GM12891 (cell line): ENCODE measurements at regions not wholly inside any gene's neighbourhood (a gene's known extent, or its start where the extent isn't known, plus 50 kb on each side); places are given as distances from the start of the nearest gene placed in this dataset.

Source experiments
- POLR2A ChIP-seq: IDR thresholded peaks from 2 replicates; pipeline ENCODE4 v1.6.1; 2011; ENCODE audit warnings: low read depth, low read length, control low read depth
- TAF1 ChIP-seq: IDR thresholded peaks from 2 replicates; pipeline ENCODE4 v1.6.1; 2011; ENCODE audit warnings: low read depth, low read length, control low read depth

- no peak for TF ChIP-seq POLR2A
- TF ChIP-seq TAF1, result no peak
Measured at GRCh38 chr12:126999352-126999751, 1267.6 kb upstream of the TMEM132C start.
